ENCODE measurements at regions not wholly inside any gene's neighbourhood (a gene's known extent, or its start where the extent isn't known, plus 50 kb on each side); places are given as distances from the start of the nearest gene placed in this dataset.
"Not testable (repeated sequence)": the region's sequence is repeated elsewhere in the genome, so short reads cannot be mapped to it uniquely, and the experiment has no call there.

DNA sequence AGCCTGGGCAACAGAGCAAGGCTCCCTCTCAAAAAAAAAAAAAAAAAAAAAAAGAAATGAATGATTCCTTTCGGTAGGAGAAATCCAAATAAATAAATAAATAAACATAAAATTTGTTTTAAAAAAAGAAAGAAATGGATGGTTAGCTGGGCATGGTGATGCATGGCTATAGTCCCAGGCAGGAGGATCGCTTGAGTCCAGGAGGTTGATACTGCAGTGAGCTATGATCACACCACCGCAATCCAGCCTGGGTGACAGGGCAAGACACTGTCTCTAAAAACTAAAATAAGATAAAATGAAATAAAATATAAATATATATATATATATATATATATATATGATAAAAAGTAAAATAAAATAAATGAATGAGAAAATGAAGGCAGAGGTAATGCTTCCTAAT, 264.1 kb downstream of the GOLGA6L6 start:
- intact Hi-C loops (cut with DNase I) = not testable (repeated sequence)

GRCh38 chr15:20276312-20277114, 265.1 kb downstream of the GOLGA6L6 start:
- H3K36me3 ChIP-seq; H3K4me3 ChIP-seq; H3K4me1 ChIP-seq; H3K27ac ChIP-seq; DNase-seq; intact Hi-C loops (cut with DNase I): not testable (repeated sequence)
- 70% methylated on average over 13 of the region's 13 CpGs for WGBS, 2 donors
- Histone ChIP-seq H3K27me3 (peaks cover 3 to 46% (median 17%) of the 10 kb centered on the region in 7 donors), H3K9me3 (peaks cover 0 to 74% (median 7%) of the 10 kb centered on the region in 11 donors)
- ATAC-seq = peak in 1 of 8 donors; percentile 22

More for the DNA sequence above, 264.1 kb downstream of the GOLGA6L6 start:
- H3K36me3 ChIP-seq, ATAC-seq, H3K4me3 ChIP-seq, DNase-seq, H3K4me1 ChIP-seq, H3K27ac ChIP-seq: not testable (repeated sequence)
- WGBS, 2 donors = 82 to 86% methylated on average over 3 of the region's 3 CpGs
- Histone ChIP-seq H3K27me3 (peaks cover 0 to 43% (median 11%) of the 10 kb centered on the region in 7 donors), H3K9me3 (peaks cover 0 to 79% (median 11%) of the 10 kb centered on the region in 11 donors)

- Histone ChIP-seq H3K27me3 (peaks cover 3 to 43% (median 17%) of the 10 kb centered on the region in 7 donors), H3K9me3 (peaks cover 0 to 63% (median 0%) of the 10 kb centered on the region in 11 donors)
- H3K36me3 ChIP-seq; DNase-seq; ATAC-seq; H3K27ac ChIP-seq; H3K4me1 ChIP-seq; H3K4me3 ChIP-seq; intact Hi-C loops (cut with DNase I): not testable (repeated sequence)
- WGBS, 2 donors = 51 to 56% methylated on average over 5 of the region's 5 CpGs
Measured at GRCh38 chr15:20275373-20275967, 266.1 kb downstream of the GOLGA6L6 start.

DNA sequence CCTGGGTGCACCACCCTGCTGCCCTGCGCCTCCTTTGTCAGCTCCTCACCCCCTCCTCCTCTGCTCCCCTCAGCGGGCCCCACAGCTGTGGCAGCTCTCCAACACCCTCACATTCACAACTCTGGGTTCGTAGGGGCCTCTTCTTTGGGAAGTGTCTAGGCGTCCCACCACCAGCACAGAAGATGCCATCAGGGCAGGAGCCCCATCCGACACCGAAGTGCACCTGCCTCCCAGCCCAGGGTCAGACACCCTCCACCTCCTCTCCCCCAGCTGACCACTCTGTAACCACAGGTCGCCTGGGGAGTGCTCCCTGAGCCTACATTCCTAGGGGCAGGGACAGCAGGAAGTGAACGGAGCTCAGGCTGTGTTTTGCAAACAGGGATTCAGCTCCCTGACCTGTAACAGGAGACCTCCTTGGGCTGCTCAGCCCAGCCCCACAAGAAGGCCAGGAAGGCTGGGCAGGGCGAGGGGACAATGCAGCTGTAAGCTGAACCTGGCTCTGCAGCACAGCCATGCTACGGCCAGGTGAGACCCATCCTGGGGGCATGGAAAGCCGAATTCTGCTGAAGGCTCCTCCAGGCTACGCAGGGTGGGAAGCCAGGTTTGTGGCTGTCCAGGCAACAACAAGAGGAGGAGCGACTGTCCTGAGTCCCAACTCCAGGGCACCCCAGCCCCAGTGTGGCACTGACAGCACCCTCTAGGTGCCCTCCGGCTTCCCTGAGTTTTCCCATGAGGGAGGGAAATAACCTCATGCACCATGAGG, 269.0 kb downstream of the GOLGA6L6 start:
- peaks cover 3 to 37% (median 18%) of the 10 kb centered on the region in 7 donors for H3K27me3 ChIP-seq
- TF ChIP-seq, protein P1, sequence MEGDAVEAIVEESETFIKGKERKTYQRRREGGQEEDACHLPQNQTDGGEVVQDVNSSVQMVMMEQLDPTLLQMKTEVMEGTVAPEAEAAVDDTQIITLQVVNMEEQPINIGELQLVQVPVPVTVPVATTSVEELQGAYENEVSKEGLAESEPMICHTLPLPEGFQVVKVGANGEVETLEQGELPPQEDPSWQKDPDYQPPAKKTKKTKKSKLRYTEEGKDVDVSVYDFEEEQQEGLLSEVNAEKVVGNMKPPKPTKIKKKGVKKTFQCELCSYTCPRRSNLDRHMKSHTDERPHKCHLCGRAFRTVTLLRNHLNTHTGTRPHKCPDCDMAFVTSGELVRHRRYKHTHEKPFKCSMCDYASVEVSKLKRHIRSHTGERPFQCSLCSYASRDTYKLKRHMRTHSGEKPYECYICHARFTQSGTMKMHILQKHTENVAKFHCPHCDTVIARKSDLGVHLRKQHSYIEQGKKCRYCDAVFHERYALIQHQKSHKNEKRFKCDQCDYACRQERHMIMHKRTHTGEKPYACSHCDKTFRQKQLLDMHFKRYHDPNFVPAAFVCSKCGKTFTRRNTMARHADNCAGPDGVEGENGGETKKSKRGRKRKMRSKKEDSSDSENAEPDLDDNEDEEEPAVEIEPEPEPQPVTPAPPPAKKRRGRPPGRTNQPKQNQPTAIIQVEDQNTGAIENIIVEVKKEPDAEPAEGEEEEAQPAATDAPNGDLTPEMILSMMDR (IDR thresholded peaks at IDR 0.05) = no peak
- DNase-seq (no peak), ATAC-seq (peak in 1 of 8 donors; percentile 11)
- intact Hi-C loops (cut with DNase I) = no loop called here
- 73 to 74% methylated on average over 14 of the region's 14 CpGs for WGBS, 2 donors
- peaks cover 0 to 38% (median 0%) of the 10 kb centered on the region in 11 donors for H3K9me3 ChIP-seq
- H3K4me3 ChIP-seq = no peak overlapping the region
- no peaks in the 10 kb centered on the region for H3K36me3 ChIP-seq
- H3K27ac ChIP-seq = no peak overlapping the region
- no peaks in the 10 kb centered on the region for H3K4me1 ChIP-seq

DNA sequence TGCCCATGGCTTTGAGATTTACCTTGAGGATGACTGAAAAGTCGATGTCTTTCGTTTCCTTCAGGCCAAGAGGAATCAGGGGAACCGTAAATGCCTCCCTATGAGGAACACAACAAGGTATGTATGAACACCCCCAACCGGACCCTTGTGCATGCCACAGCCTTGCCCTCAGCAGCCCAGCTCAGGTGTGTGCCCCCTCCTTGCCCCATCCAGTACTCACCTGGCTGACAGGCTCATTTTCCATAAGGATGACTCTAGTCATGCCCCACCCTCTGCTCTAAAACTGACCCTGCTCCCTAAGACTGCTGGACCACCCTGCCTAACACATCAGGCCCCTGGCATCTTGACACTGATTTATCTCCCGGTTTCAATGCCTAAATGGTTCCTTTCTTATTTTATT, 270.0 kb downstream of the GOLGA6L6 start:
- H3K27ac ChIP-seq = no peak overlapping the region
- no peak for DNase-seq
- 50 to 62% methylated on average over 5 of the region's 5 CpGs for WGBS, 2 donors
- peaks cover 3 to 31% (median 18%) of the 10 kb centered on the region in 7 donors for H3K27me3 ChIP-seq
- ATAC-seq = no peak
- H3K36me3 ChIP-seq = no peaks in the 10 kb centered on the region
- peaks cover 0 to 28% (median 0%) of the 10 kb centered on the region in 11 donors for H3K9me3 ChIP-seq
- H3K4me3 ChIP-seq = no peak overlapping the region
- intact Hi-C loops (cut with DNase I) = no loop called here
- TF ChIP-seq, protein P1 (IDR thresholded peaks at IDR 0.05) = no peak
- H3K4me1 ChIP-seq = no peaks in the 10 kb centered on the region

- Histone ChIP-seq H3K27me3 (peaks cover 0 to 27% (median 16%) of the 10 kb centered on the region in 7 donors), H3K9me3 (peaks cover 0 to 20% (median 0%) of the 10 kb centered on the region in 11 donors)
- intact Hi-C loops (cut with DNase I); H3K36me3 ChIP-seq; H3K4me3 ChIP-seq; DNase-seq; H3K4me1 ChIP-seq; H3K27ac ChIP-seq: not testable (repeated sequence)
- peak in 1 of 8 donors; percentile 27 for ATAC-seq
- 90 to 93% methylated on average over 5 of the region's 5 CpGs for WGBS, 2 donors
Measured at GRCh38 chr15:20269956-20270355, 271.6 kb downstream of the GOLGA6L6 start.

- H3K27ac ChIP-seq; DNase-seq; ATAC-seq; H3K36me3 ChIP-seq; H3K9me3 ChIP-seq; H3K4me3 ChIP-seq; H3K4me1 ChIP-seq; intact Hi-C loops (cut with DNase I): not testable (repeated sequence)
- WGBS, 2 donors = 82 to 87% methylated on average over 6 of the region's 6 CpGs
- H3K27me3 ChIP-seq = peaks cover 0 to 32% (median 14%) of the 10 kb centered on the region in 7 donors
Measured at GRCh38 chr15:20267996-20268395, 273.6 kb downstream of the GOLGA6L6 start.

GRCh38 chr15:20267051-20267730, 274.4 kb downstream of the GOLGA6L6 start:
- DNase-seq; H3K36me3 ChIP-seq; ATAC-seq; H3K4me1 ChIP-seq; H3K27ac ChIP-seq; intact Hi-C loops (cut with DNase I); H3K4me3 ChIP-seq; H3K9me3 ChIP-seq: not testable (repeated sequence)
- WGBS, 2 donors = 61% methylated on average over 6 of the region's 6 CpGs
- peaks cover 0 to 23% (median 6%) of the 10 kb centered on the region in 7 donors for H3K27me3 ChIP-seq
